ENCODE measurements at regions not wholly inside any gene's neighbourhood (a gene's known extent, or its start where the extent isn't known, plus 50 kb on each side); places are given as distances from the start of the nearest gene placed in this dataset.

DNA sequence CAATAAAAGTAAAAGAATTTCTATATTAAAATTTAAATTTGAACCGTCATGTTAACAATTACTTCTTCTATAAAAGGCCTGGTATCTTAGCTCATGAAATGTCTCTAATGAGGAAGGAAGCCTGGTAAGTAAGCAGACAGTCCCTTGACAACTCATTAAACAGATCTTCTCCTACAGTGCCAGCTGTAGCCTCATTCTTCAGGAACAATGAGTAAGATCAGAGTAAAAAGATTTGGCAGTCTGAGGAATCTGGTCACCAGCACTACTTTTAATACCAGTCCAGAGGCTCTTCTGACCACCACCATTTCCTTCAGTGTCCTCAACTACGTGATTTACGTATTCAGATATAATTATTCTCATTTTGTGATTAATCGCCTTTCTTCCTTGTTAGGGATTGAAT is 955.0 kb upstream of the ALCAM start:
- DNase-seq = no peak
- TF ChIP-seq POLR2A (IDR thresholded peaks at IDR 0.05) = no peak
- TF ChIP-seq, protein P1, sequence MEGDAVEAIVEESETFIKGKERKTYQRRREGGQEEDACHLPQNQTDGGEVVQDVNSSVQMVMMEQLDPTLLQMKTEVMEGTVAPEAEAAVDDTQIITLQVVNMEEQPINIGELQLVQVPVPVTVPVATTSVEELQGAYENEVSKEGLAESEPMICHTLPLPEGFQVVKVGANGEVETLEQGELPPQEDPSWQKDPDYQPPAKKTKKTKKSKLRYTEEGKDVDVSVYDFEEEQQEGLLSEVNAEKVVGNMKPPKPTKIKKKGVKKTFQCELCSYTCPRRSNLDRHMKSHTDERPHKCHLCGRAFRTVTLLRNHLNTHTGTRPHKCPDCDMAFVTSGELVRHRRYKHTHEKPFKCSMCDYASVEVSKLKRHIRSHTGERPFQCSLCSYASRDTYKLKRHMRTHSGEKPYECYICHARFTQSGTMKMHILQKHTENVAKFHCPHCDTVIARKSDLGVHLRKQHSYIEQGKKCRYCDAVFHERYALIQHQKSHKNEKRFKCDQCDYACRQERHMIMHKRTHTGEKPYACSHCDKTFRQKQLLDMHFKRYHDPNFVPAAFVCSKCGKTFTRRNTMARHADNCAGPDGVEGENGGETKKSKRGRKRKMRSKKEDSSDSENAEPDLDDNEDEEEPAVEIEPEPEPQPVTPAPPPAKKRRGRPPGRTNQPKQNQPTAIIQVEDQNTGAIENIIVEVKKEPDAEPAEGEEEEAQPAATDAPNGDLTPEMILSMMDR (IDR thresholded peaks at IDR 0.05) = no peak
- H3K4me3 ChIP-seq = no peak overlapping the region
- no peaks in the 10 kb centered on the region for H3K4me1 ChIP-seq
- H3K27me3 ChIP-seq = no peaks in the 10 kb centered on the region
- H3K27ac ChIP-seq = no peak overlapping the region
- intact Hi-C loops (cut with DNase I) = no loop called here
- WGBS, 2 donors = 67 to 75% methylated on average over 4 of the region's 4 CpGs
- no peaks in the 10 kb centered on the region for H3K9me3 ChIP-seq
- no peaks in the 10 kb centered on the region for H3K36me3 ChIP-seq

DNA sequence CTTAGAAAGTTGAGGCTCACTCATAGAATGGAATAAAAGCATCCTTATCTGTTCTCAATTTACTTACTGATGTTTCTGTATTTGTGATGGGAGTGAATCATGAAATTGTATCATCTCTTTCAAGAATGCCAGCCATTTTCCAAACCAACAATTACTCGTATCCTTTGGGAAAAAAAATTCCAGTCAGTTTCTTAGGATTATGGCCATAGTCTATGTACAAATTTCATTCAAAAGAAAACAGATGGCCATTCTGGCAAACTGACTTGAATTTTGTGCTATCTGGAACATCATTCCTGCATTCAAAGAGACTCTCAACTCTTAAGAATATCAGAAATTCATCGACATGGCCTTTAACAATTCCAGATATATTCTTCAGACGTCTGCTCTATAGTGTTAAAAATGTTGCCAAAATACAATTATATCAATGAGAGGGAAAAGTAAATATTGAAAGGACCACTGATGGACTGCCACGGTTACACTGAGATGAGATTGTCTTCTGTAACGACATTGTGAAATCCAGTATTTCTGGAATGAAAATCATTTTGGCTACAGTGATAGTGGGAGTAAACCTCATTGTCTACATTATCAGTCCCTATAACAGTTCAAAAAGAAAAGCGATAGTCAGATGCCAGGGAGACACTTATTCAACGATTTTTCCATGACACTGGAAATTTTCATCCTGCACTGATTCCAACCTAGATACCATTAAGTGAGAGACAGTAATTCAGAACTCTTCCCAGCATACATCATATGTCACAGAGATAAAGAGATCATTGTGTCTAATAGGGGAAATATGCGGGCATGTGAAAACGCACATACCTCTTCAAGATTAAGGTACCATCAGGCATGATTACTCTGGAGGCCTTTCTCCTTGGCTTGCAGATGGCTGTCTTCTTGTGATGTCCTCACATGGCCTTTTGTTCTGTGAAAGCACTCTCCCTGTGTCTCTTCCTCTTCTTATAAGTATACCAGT is 953.8 kb upstream of the ALCAM start:
- Histone ChIP-seq H3K9me3 (no peaks in the 10 kb centered on the region), H3K36me3 (no peaks in the 10 kb centered on the region), H3K27ac (no peak overlapping the region), H3K4me3 (no peak overlapping the region), H3K27me3 (no peaks in the 10 kb centered on the region), H3K4me1 (no peaks in the 10 kb centered on the region)
- TF ChIP-seq, protein P1 (IDR thresholded peaks at IDR 0.05) = no peak
- no peak for TF ChIP-seq POLR2A (IDR thresholded peaks at IDR 0.05)
- intact Hi-C loops (cut with DNase I) = no loop called here
- no peak for DNase-seq
- WGBS, 2 donors = 75 to 76% methylated on average over 9 of the region's 9 CpGs

DNA sequence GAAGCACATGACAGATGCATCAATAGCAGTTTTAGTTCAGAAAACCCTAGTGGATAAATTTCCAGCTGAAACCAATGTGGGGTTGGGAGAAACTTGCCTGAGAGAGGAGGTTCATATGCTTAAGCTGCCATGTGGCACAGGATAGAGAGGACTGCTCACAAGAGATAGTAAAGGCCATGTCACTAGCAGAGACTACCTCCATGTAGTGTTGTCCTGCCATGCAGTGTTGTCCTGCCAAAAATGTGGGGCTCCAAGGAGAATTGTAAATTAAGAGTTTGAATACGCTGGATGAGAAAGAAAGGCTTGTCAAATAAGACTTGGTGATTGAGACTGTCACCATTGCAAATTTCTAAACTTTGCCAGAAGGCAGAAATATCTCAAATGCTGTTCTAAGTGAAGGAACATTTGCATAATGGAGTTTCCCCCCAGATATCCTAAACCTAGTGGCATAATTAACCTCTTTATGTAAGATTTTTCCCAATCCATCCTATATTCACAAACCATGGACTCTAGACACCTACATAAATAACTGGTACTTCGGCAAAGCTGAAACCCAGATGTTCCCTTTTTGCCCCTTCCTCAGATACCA is 938.3 kb upstream of the ALCAM start:
- no peak overlapping the region for H3K4me3 ChIP-seq
- H3K9me3 ChIP-seq = no peaks in the 10 kb centered on the region
- 69 to 79% methylated on average over 2 of the region's 2 CpGs for WGBS, 2 donors
- TF ChIP-seq POLR2A (IDR thresholded peaks at IDR 0.05) = no peak
- TF ChIP-seq, protein P1 (IDR thresholded peaks at IDR 0.05) = no peak
- H3K27me3 ChIP-seq = no peaks in the 10 kb centered on the region
- no peak overlapping the region for H3K27ac ChIP-seq
- no peaks in the 10 kb centered on the region for H3K4me1 ChIP-seq
- H3K36me3 ChIP-seq = no peaks in the 10 kb centered on the region
- intact Hi-C loops (cut with DNase I) = no loop called here
- no peak for DNase-seq

DNA sequence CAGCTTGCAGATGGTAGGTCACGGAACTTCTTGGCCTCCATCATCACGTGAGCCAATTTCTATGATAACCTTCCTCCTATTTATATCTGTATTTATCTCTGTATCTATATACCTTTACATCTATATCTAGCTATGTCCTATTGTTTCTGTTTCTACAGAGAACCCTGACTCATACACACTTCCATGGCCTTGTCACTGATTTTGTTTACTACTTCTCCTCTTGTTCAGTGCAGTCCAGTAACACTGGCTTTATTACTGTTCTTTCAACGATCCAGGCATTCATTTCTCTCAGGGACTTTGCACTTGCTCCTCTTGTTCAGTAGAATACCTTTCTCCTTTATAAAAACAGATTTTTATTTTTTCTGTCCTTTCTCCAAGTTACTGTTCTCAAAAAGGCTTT is 937.0 kb upstream of the ALCAM start:
- TF ChIP-seq, protein P1 (IDR thresholded peaks at IDR 0.05) = no peak
- no peak for TF ChIP-seq POLR2A (IDR thresholded peaks at IDR 0.05)
- H3K27me3 ChIP-seq = no peaks in the 10 kb centered on the region
- intact Hi-C loops (cut with DNase I) = no loop called here
- no peaks in the 10 kb centered on the region for H3K4me1 ChIP-seq
- H3K9me3 ChIP-seq = no peaks in the 10 kb centered on the region
- no peak for DNase-seq
- 65 to 78% methylated on average over 3 of the region's 3 CpGs for WGBS, 2 donors
- no peak overlapping the region for H3K27ac ChIP-seq
- H3K36me3 ChIP-seq = no peaks in the 10 kb centered on the region
- no peak overlapping the region for H3K4me3 ChIP-seq

DNA sequence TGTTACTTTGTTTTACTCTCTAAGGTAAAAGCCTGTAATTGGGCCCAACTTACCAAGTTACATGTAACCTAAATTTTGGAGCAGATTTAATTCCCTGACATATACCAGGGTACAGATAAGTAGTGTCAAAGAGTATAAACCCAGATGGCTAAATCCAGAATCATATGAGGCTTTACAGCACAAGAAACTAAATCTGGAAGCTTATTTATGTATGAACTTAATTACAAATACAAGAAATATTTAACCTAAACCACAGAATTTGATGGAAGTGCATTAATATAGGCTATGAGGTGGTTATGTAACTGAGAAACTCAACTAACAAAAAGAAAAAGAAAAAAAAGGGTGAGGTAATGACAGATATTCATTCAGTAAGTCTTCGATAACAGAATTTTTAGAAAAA is 930.2 kb upstream of the ALCAM start:
- Histone ChIP-seq H3K27ac (no peak overlapping the region), H3K36me3 (no peaks in the 10 kb centered on the region), H3K9me3 (no peaks in the 10 kb centered on the region), H3K27me3 (no peaks in the 10 kb centered on the region), H3K4me1 (no peaks in the 10 kb centered on the region), H3K4me3 (no peak overlapping the region)
- no peak for DNase-seq
- WGBS, 2 donors = 50 to 86% methylated on average over 1 of the region's 1 CpG
- TF ChIP-seq POLR2A (IDR thresholded peaks at IDR 0.05) = no peak
- TF ChIP-seq, protein P1 (IDR thresholded peaks at IDR 0.05) = no peak
- intact Hi-C loops (cut with DNase I) = no loop called here
